IPS DF 19.7 (cell line): ENCODE measurements at regions not wholly inside any gene's neighbourhood (a gene's known extent, or its start where the extent isn't known, plus 50 kb on each side); places are given as distances from the start of the nearest gene placed in this dataset.
"Not testable (repeated sequence)": the region's sequence is repeated elsewhere in the genome, so short reads cannot be mapped to it uniquely, and the experiment has no call there.

Experiments
- DNase-seq: peaks from one replicate; pipeline ENCODE4 v3.0.0-alpha.2; 2013; ENCODE audit warnings: low read depth, low spot score

GRCh38 chr4:12461576-12461975 lies 1022.6 kb downstream of the RAB28 start:
- not testable (repeated sequence) for DNase-seq

GRCh38 chr4:12459126-12459525 lies 1025.0 kb downstream of the RAB28 start:
- DNase-seq = no peak

GRCh38 chr4:12458621-12459020 lies 1025.5 kb downstream of the RAB28 start:
- DNase-seq = no peak

GRCh38 chr4:12452291-12452690 lies 1023.6 kb upstream of the HS3ST1 start:
- no peak for DNase-seq

- DNase-seq = no peak
Observed at GRCh38 chr4:12447451-12447850, 1018.8 kb upstream of the HS3ST1 start.

GRCh38 chr4:12446657-12447185 lies 1018.0 kb upstream of the HS3ST1 start:
- no peak for DNase-seq

GRCh38 chr4:12446256-12446655 lies 1017.6 kb upstream of the HS3ST1 start:
- DNase-seq = no peak

- DNase-seq = no peak
Observed at GRCh38 chr4:12445711-12446235, 1017.1 kb upstream of the HS3ST1 start.

GRCh38 chr4:12439633-12440305 lies 1011.1 kb upstream of the HS3ST1 start:
- no peak for DNase-seq

GRCh38 chr4:12431259-12431658 lies 1002.6 kb upstream of the HS3ST1 start:
- not testable (repeated sequence) for DNase-seq

GRCh38 chr4:12421364-12421763 lies 992.7 kb upstream of the HS3ST1 start:
- no peak for DNase-seq

GRCh38 chr4:12416755-12417154 lies 988.1 kb upstream of the HS3ST1 start:
- DNase-seq = no peak

- no peak for DNase-seq
Observed at GRCh38 chr4:12414181-12414812, 985.6 kb upstream of the HS3ST1 start.

GRCh38 chr4:12411072-12411471 lies 982.4 kb upstream of the HS3ST1 start:
- DNase-seq = no peak

GRCh38 chr4:12409507-12410190 lies 981.0 kb upstream of the HS3ST1 start:
- DNase-seq = no peak

- no peak for DNase-seq
Observed at GRCh38 chr4:12408364-12408763, 979.7 kb upstream of the HS3ST1 start.

- no peak for DNase-seq
Observed at GRCh38 chr4:12403175-12403574, 974.5 kb upstream of the HS3ST1 start.

GRCh38 chr4:12399781-12400180 lies 971.1 kb upstream of the HS3ST1 start:
- DNase-seq = no peak

- DNase-seq = no peak
Observed at GRCh38 chr4:12393631-12394262, 965.1 kb upstream of the HS3ST1 start.

- DNase-seq = no peak
Observed at GRCh38 chr4:12389604-12390003, 960.9 kb upstream of the HS3ST1 start.

- no peak for DNase-seq
Observed at GRCh38 chr4:12382567-12382966, 953.9 kb upstream of the HS3ST1 start.

- DNase-seq = no peak
Observed at GRCh38 chr4:12379191-12379590, 950.5 kb upstream of the HS3ST1 start.
